ENCODE measurements at regions not wholly inside any gene's neighbourhood (a gene's known extent, or its start where the extent isn't known, plus 50 kb on each side); places are given as distances from the start of the nearest gene placed in this dataset.

DNA sequence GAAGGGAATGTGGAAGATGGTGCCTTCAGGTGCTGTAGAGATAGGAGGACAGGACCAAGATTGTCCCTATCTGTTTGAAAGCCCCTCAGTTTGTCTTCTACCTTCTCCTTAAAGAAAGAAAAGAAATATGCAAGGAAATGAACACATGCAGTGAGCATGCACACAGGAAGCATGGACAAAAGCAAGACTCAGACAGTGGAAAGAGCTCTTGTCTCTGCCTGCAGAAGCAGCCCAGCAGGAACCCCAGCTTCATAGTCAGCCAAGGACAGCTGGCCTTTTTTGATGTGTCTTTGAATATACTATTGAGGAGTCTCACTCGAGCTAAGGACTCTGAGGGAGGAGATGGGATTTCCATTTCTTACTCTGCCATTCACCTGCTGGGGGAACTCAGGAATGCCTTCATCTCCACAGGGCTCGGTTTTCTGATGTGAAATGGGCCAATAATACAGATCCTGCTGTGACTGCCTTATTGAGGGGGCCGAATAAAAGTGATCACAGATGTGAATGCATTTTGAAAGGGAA lies 132.5 kb upstream of the ADRA1B start:
- DNase-seq (ENCODE audit: low read depth) = no peak
- H3K4me3 ChIP-seq (ENCODE audit: low read length) = no peak overlapping the region
- TF ChIP-seq, protein P1, sequence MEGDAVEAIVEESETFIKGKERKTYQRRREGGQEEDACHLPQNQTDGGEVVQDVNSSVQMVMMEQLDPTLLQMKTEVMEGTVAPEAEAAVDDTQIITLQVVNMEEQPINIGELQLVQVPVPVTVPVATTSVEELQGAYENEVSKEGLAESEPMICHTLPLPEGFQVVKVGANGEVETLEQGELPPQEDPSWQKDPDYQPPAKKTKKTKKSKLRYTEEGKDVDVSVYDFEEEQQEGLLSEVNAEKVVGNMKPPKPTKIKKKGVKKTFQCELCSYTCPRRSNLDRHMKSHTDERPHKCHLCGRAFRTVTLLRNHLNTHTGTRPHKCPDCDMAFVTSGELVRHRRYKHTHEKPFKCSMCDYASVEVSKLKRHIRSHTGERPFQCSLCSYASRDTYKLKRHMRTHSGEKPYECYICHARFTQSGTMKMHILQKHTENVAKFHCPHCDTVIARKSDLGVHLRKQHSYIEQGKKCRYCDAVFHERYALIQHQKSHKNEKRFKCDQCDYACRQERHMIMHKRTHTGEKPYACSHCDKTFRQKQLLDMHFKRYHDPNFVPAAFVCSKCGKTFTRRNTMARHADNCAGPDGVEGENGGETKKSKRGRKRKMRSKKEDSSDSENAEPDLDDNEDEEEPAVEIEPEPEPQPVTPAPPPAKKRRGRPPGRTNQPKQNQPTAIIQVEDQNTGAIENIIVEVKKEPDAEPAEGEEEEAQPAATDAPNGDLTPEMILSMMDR (conservative IDR thresholded peaks at IDR 0.05; ENCODE audit: low read depth, low read length) = no peak

DNA sequence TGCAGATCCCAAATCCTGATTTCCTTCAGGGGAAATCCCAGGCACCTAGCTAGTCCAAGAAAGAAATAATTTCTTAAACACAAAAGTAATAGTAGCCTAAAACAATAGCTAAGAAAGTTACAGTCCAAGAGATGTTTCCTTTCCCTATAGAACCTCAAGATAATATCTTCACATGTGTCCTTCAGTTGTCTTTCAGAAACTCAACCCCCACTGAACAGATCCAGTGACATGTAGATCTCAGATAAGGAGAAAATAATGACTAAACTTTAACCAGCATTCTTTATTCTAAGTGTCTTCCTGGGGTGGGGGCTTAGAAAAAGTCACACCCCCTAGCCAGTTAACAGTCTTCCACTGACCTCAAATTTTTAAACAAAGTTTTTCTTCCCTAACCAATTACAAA lies 131.3 kb upstream of the ADRA1B start:
- TF ChIP-seq, protein P1 (conservative IDR thresholded peaks at IDR 0.05; ENCODE audit: low read depth, low read length) = no peak
- H3K4me3 ChIP-seq (ENCODE audit: low read length) = no peak overlapping the region
- no peak for DNase-seq (ENCODE audit: low read depth)

DNA sequence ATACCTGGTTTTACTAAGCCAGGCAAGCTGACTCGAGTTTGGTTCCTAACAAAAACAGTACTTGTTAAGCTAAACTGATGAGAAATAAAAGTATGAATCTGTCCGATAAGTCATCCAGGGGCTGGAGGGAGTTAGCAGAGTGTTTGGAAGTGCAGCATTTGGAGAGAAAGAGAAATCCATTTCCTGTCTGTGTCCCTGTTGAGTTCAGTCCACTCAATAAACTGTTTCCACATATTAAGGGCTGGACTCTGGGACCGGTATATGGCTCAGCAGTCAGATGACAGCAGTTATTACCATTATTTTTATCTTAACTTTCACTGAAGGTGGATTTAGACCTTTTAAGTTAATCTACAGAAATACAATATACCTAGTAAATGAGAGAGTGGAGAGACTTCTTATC lies 130.6 kb upstream of the ADRA1B start:
- no peak for DNase-seq (ENCODE audit: low read depth)
- no peak overlapping the region for H3K4me3 ChIP-seq (ENCODE audit: low read length)
- TF ChIP-seq, protein P1 (conservative IDR thresholded peaks at IDR 0.05; ENCODE audit: low read depth, low read length) = no peak

DNA sequence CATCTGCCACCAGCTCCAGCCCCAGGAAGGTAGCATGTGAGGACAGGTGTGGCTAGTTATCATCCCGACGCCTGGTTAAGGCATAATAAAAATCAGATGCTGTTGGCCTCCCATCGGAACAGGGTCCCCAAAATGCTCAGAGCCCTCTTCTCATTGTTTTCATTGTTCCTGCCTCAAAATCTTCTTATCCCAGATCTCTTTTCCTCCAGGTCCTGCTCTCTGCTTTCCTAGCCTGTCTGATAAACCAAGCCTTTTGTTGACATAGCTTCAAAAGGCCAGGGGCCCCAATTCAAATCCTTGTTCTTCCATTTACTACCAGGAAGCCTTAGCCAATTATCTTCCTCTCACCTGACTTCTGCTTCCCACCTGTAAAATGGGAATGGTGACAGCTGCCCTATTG lies 130.1 kb upstream of the ADRA1B start:
- no peak for DNase-seq (ENCODE audit: low read depth)
- no peak overlapping the region for H3K4me3 ChIP-seq (ENCODE audit: low read length)
- TF ChIP-seq, protein P1 (conservative IDR thresholded peaks at IDR 0.05; ENCODE audit: low read depth, low read length) = no peak

DNA sequence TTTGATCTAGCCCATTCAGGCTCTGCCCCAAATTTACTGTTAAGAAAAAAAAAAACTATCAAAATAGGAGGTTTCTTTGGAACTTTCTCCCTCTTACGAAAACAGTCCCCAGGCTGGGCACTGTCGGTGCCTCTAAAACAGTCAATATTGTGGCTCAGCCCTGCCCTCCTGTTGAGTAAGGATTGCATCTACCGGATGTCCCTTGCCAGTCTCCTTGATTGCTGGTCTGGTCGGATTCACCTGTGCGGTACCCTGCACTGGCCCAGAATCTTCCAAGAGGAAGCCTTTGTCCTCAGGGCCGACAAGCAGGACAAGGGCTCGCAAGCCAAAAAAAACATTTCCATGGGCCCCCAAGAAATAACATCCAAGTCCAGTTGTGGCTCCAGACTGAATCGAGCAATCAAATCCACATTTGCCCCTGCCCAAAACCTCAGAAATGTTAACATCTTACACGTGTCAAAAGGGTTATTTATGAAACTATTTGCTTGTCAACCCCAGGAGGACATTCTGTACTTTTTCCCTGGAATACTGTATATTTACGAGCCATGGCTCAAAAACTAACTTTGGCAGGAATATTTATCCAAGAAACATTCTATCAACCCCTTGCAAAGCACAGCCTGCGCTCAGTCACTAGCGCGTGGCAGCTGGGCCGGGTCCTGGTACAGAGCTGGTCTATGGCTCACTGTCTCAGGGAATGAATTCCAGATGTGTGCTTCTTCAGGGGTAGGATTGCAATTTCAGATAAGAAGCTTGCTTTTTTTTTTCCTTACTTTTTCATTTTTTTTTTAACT lies 129.2 kb upstream of the ADRA1B start:
- no peak for DNase-seq (ENCODE audit: low read depth)
- H3K4me3 ChIP-seq (ENCODE audit: low read length) = no peak overlapping the region
- TF ChIP-seq, protein P1 (conservative IDR thresholded peaks at IDR 0.05; ENCODE audit: low read depth, low read length) = no peak

DNA sequence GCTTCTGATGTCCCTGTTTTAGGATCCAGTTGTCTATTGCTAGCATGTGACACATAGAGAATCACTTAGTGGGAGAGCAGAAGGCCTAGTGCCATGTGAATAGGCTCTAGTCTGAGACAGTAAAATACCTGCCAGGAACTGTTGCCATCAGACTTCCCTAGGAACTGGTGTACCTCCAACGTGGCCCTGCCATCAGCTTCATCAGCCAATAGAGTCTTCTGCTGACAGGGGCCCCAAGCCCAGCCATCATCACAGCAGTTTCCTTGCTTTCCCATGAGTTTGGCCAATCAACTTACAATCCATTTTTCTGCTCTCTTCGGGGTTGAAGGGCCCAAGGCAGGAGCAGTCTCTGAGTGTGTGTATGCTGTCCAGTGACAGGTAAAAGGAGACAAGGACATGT lies 128.4 kb upstream of the ADRA1B start:
- no peak for DNase-seq (ENCODE audit: low read depth)
- no peak overlapping the region for H3K4me3 ChIP-seq (ENCODE audit: low read length)
- TF ChIP-seq, protein P1 (conservative IDR thresholded peaks at IDR 0.05; ENCODE audit: low read depth, low read length) = no peak

DNA sequence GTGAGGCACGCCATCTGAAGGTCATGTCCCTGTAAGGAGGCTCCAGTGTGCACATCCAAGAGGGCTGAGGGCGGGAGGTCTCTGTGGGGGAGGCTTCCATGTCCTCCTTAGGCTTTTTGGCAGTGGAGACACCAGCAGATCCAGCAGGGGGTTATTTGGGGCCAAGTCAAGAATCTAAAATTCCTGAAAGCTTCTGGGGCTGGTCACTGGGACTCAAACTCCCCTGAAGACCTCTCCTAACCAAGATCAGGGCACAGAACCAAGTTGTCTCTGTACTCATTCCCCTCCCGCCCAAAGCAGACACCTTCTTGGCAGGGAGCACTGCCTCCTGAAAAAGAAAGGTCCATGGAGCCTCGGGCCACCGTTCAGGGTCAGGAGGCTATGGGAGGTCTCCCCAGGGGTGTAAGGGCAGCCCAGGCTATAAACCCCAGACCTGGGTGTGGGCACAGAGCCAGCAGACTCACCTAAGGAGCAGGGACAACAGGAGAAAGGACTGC lies 127.4 kb upstream of the ADRA1B start:
- no peak overlapping the region for H3K4me3 ChIP-seq (ENCODE audit: low read length)
- TF ChIP-seq, protein P1 (conservative IDR thresholded peaks at IDR 0.05; ENCODE audit: low read depth, low read length) = no peak
- no peak for DNase-seq (ENCODE audit: low read depth)

All from retinal pigment epithelial cell (primary cell).